ENCODE measurements at regions not wholly inside any gene's neighbourhood (a gene's known extent, or its start where the extent isn't known, plus 50 kb on each side); places are given as distances from the start of the nearest gene placed in this dataset.

- TF ChIP-seq, protein P1, sequence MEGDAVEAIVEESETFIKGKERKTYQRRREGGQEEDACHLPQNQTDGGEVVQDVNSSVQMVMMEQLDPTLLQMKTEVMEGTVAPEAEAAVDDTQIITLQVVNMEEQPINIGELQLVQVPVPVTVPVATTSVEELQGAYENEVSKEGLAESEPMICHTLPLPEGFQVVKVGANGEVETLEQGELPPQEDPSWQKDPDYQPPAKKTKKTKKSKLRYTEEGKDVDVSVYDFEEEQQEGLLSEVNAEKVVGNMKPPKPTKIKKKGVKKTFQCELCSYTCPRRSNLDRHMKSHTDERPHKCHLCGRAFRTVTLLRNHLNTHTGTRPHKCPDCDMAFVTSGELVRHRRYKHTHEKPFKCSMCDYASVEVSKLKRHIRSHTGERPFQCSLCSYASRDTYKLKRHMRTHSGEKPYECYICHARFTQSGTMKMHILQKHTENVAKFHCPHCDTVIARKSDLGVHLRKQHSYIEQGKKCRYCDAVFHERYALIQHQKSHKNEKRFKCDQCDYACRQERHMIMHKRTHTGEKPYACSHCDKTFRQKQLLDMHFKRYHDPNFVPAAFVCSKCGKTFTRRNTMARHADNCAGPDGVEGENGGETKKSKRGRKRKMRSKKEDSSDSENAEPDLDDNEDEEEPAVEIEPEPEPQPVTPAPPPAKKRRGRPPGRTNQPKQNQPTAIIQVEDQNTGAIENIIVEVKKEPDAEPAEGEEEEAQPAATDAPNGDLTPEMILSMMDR (IDR thresholded peaks at IDR 0.05), result no peak
- no peak for TF ChIP-seq POLR2A (IDR thresholded peaks at IDR 0.05)
These were observed 642.0 kb upstream of the PFKP start for GRCh38 chr10:2425320-2425719.

Measured in right lobe of liver (tissue), 4 donors.